Myocyte (in vitro differentiated cells): ENCODE measurements at regions not wholly inside any gene's neighbourhood (a gene's known extent, or its start where the extent isn't known, plus 50 kb on each side); places are given as distances from the start of the nearest gene placed in this dataset.

ENCODE experiments used
- DNase-seq: peaks from one replicate; pipeline ENCODE4 v3.0.0-alpha.2; 2012; ENCODE audit warnings: low read depth

DNA sequence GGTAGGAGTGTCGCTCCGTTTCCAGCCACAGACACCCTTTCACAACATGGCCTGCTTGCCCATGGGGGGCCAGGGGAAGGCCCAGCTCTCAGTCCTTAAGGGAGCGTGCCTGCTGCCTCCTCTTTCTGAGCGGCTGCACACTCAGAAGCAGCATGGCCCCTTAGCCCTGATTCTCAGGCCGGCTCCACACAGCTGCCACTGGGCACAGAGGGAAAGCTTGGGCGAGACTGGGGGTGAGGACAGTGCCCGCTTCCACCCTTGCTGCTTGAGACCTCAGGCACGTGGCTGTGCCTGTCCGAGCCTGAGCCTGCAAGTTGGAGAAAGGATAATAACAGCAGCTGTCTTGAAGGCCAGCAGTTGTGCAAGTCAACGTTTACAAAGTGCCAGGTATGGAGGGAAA, 416.3 kb downstream of the SHANK2 start:
- DNase-seq: no peak

- DNase-seq: no peak
These were observed 414.2 kb downstream of the SHANK2 start for GRCh38 chr11:70838198-70838597.

DNA sequence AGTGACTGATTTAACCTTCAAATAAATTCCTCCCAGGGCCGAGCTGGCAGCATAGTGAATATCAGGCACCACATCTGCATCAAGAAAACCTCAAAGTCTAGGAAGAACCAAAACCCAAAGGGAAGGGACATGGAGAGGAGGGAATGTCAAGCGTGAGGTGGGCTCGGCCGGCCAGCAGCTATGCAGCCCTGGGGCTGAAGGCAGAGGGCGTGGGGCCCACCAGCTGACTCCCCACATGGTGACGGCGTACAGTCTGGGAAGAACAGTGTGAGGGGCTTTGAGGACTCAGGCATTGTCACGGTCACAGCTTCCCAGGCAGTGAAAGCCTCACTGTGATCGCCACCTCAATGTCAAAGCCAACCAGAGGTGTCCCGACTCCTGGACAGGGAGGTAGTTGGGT, 412.5 kb downstream of the SHANK2 start:
- no peak for DNase-seq

DNA sequence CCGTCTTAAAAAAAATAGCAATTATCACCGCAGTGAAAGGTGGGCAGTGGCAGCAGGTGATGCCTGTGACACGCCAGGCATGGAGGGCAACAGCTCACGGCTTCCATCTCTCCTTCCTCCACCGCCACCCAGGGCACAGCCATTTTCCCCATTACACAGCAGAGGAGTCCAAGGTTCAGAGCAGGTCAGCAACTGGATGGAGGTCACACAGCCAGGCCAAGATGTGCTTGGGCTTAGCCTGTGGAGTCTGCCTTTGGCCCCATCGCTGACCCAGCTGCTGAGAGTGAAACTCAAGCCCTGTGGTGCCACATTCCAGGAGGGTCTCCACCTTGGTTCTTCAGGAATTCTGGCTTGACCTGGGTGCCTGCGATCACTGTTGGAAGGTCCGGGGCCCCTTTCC, 411.1 kb downstream of the SHANK2 start:
- no peak for DNase-seq

- no peak for DNase-seq
These were observed 410.1 kb downstream of the SHANK2 start for GRCh38 chr11:70842256-70842655.

DNA sequence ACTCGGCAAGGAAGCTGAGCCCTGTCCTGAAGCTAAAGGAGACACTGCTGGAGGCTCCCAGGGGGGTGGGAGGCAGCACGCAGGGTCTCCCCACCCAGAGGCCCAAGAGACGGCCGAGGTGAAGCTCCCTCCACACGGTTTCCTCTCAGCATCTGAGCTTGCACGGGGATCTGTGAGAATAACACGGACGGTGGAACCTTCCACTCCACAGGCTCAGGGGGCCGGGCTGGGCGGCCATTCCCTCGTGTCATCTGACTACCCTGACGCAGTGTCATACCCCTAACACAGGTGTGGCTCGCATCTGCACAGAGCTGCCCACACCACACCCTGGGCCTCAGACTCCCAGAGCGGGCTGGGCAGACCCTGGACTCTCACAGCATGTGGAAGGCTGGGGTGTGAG, 409.7 kb downstream of the SHANK2 start:
- DNase-seq: no peak

DNA sequence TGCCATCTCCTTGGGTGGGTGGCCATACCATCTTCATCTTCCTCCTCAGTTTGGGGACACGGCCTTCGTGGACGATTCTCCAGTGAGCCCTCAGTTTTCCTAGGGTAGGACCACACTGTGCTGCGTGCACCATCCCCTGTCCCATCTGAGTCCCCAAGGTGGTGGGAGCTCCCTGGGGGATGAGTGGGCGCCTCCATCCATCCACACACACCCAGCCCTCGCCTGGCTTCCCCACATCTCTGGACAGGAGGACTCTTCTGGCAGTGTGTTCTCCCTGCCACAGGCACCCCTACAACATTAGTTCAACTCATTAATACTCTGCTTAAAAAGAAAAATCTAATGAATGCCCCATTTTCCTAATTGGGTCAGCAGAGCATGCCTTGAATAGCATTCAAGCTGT, 408.5 kb downstream of the SHANK2 start:
- DNase-seq: no peak

- no peak for DNase-seq
These were observed 408.0 kb downstream of the SHANK2 start for GRCh38 chr11:70844387-70844786.

DNA sequence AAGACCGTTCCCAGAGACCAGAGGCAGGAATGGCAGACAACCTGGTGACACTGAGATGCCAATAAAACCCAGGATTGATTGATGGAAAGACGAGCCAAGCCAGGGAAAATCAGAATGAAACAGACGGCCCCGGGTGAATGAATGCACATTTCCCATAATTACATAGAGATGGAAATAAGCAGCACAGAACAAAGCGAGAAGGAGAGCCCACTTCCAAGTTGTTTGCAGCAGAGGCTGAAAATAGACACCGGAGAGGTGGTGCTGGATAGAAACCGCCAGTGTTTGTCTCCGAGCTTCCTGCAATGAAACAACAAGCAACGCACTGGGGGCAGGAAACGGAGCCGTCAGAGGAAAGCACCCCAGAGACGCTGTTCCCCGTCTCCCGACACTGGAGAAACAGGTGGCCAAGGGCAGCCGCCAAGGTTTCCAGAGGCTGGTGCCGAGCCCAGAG, 406.8 kb downstream of the SHANK2 start:
- DNase-seq: no peak

- no peak for DNase-seq
These were observed 405.4 kb downstream of the SHANK2 start for GRCh38 chr11:70846781-70847655.

DNA sequence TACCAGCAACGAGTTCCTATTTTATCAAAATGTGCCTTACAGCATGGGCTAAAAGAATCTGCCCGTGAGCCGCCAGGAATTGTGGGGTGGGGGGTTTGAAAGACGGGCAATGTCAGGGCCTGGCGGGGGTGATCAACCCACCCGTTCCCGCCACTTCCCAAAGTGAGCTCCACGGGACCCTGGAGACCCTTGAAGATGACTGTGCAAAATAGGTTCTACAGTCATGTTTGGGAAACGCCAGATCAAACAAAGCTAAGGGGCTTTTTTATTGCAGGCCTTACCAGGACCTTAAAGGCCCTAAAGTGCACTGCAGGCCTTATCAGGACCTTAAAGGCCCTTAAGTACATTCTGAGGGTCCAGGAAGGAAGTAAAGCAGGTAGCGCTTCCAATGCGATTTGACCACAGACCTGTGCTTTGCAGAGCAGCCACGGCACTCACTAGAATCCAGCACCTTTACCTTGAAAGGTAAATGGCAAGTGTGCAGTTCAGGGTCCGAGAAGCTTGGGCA, 404.1 kb downstream of the SHANK2 start:
- no peak for DNase-seq

DNA sequence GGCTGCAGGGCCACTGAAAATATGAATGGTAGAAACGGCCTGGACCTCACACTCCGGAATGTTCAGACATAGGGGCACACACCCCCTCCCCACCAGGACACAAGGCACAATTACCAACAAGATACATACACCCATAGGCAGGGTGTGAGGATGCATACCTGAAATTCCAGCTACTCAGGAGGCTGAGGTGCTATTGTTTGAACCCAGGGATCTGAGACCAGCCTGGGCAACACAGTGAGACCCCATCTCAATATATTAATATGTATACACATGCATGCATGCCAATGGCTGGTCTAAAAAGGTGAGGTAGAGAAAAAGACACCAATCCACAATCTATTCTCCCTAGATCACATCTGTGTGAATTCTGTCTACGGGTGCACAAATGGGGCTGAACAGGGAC, 403.3 kb downstream of the SHANK2 start:
- DNase-seq: no peak

GRCh38 chr11:70851308-70851707, 401.1 kb downstream of the SHANK2 start:
- no peak for DNase-seq

GRCh38 chr11:70851907-70852306, 400.5 kb downstream of the SHANK2 start:
- no peak for DNase-seq

DNA sequence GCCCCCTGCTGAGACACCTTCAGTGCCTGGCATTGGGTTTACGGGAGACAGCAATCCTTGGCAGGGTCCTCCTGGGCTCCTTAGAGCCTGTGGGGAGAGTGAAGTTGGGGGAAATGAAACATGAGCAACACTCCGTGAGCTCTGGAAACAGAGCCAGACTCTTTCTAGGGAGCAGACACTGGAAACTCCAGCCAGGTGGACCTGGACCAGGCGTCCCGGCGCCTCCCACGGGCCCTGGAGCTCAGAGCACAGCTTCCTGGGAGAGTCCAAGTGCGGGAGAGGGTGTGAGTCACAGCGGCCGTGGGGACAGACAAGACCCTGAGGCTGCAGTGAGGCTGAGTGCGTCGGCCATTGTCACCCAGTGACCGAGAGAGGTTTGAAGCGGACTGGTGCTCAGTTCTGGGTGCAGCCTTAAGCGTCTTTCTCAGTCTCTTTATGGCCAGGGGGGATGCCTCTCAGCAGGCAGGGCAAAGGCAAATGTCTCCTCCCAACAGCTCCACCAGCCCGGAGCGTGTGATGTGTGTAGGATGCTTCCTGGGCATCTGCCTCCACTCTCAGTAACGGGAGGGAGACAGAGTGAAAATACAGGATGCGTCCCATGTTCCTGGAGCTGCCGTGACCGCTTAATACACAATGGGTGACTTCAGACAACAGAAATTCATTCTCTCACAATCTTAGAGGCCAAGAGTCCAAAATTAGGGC, 399.2 kb downstream of the SHANK2 start:
- DNase-seq: no peak

- DNase-seq: no peak
These were observed 398.6 kb downstream of the SHANK2 start for GRCh38 chr11:70853770-70854108.

DNA sequence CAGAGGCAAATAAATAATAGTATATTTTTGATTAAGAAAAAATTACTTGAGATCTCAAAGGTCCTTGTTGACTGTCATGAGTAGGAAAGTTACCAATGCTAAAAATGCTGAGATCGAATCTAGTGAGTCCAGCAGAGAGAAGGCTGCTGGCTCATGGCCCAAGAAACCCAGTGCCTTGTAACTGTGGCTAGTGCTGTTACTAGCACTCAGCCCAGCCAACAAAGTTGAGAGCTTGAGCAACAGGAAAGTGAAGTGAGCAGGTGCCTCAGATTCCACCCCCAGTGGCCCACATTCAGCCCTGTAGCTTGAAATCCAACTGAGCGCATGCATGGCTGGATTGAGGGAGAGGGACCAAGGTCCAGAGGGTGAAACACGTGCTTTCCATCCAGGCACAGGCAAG, 398.2 kb downstream of the SHANK2 start:
- no peak for DNase-seq

- DNase-seq: no peak
These were observed 397.3 kb downstream of the SHANK2 start for GRCh38 chr11:70854901-70855556.

GRCh38 chr11:70857894-70858293, 394.5 kb downstream of the SHANK2 start:
- peak; percentile 57 for DNase-seq

GRCh38 chr11:70859180-70859579, 393.2 kb downstream of the SHANK2 start:
- no peak for DNase-seq

DNA sequence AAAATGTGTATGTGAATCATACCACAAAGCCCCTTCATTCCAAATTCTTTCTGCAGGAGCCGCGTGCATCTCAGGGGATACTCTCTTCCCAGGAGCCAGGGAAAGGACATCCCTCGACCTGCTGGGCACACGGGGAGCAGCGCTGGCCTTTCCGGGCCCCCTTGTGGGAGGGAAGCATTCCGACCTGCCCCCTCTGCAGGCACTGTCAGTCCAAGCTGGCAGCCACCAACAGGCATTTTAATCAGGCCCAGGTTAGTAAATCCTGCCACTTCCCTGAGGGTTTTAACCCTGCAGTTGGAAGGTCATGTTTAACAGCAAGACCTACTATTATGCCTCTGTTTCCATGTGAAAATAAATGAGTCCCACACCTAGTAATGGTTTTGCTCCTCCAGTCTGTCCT, 391.5 kb downstream of the SHANK2 start:
- no peak for DNase-seq

DNA sequence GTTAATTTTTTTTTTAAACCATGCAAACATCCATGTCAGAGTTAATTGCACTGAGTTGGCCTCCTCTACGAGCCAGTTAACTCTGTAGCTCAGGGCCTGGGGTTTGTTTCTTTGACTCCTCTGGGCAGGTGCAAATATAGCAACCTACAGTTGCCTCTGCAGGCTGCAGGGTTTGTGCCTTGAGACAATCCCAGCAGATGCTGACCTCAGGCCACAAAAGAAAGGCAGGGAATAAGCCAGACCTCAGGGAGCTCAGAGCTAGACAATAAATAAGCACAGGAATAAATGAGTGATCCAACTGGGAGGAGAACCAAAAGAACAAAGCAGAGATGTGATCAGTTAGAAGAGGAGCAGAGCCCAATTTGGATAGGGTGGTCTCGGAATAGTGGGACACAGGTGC, 390.8 kb downstream of the SHANK2 start:
- peak; percentile 72 for DNase-seq
